GM10248 (cell line): ENCODE measurements at regions not wholly inside any gene's neighbourhood (a gene's known extent, or its start where the extent isn't known, plus 50 kb on each side); places are given as distances from the start of the nearest gene placed in this dataset.

Experiments
- CTCF ChIA-PET: fragments of 300-600 bp; sonication (Branson Sonifier 250); formaldehyde crosslinking; extraction: SDS; loops from one replicate; lab custom pipeline; 2021; ENCODE audit warnings: antibody characterized with exemption; lab: Yijun Ruan, JAX
- POLR2A ChIA-PET: fragments of 350-650 bp; sonication (Branson Sonifier 250); formaldehyde crosslinking; extraction: SDS; loops from one replicate; lab custom pipeline; 2020; ENCODE audit warnings: antibody characterized with exemption; lab: Yijun Ruan, JAX
- DNase-seq: peaks from one replicate; pipeline ENCODE4 v3.0.0; 2012; ENCODE audit errors: extremely low spot score
- TF ChIP-seq, protein P1 (sequence below): IDR thresholded peaks from 2 replicates; pipeline ENCODE4 v1.5.1; 2012; ENCODE audit warnings: mild to moderate bottlenecking, low read depth; ENCODE audit errors: extremely low read depth, missing control alignments, control extremely low read depth

DNA sequence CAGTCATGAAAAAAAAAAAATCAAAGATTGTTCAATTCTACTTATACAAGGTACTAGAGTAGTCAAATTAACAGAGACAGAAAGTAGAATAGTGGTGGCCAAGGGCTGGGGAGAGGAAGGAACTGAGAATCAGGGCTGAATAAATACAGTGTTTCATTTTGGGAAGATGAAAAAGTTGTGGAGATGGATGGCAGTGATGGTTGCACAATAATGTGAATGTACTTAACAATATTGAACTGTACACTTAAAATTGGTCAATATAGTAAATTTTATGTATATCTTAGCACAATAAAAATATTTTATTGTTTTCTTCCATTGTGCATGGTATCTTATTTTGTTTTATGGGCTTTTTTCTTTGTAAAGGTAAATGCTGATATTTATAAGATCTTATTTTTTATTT is 262.2 kb upstream of the AGTR1 start:
- POLR2A ChIA-PET = no interaction called here
- no peak for DNase-seq
- TF ChIP-seq, protein P1, sequence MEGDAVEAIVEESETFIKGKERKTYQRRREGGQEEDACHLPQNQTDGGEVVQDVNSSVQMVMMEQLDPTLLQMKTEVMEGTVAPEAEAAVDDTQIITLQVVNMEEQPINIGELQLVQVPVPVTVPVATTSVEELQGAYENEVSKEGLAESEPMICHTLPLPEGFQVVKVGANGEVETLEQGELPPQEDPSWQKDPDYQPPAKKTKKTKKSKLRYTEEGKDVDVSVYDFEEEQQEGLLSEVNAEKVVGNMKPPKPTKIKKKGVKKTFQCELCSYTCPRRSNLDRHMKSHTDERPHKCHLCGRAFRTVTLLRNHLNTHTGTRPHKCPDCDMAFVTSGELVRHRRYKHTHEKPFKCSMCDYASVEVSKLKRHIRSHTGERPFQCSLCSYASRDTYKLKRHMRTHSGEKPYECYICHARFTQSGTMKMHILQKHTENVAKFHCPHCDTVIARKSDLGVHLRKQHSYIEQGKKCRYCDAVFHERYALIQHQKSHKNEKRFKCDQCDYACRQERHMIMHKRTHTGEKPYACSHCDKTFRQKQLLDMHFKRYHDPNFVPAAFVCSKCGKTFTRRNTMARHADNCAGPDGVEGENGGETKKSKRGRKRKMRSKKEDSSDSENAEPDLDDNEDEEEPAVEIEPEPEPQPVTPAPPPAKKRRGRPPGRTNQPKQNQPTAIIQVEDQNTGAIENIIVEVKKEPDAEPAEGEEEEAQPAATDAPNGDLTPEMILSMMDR = no peak
- CTCF ChIA-PET = no interaction called here

DNA sequence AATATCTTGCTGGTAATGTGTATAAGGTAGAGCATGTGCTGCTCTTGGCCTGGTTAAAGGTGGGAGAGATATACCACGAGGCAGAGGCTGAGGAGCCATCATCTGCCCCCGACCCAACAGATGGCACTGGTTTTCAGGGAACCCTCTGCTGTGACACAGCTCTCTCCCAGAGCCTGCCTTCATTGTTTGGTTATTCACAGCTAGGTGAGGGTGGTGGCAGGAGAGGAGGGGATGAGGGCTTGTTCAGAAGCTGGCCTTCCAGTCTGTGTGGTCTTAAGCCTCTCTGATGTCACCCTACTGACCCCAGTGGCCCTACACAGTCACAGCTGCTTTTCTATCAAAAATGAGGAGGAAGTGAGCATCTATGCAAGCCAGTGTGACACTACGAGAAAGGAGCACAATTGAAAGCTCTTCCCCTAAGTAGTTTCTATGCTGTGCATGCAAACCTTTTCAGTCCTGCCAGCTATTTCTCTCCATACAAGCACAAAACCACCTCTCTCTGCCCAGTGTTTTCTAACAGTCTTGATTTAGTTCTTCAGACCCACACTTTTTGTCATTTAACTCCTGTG is 258.4 kb upstream of the AGTR1 start:
- POLR2A ChIA-PET = no interaction called here

DNA sequence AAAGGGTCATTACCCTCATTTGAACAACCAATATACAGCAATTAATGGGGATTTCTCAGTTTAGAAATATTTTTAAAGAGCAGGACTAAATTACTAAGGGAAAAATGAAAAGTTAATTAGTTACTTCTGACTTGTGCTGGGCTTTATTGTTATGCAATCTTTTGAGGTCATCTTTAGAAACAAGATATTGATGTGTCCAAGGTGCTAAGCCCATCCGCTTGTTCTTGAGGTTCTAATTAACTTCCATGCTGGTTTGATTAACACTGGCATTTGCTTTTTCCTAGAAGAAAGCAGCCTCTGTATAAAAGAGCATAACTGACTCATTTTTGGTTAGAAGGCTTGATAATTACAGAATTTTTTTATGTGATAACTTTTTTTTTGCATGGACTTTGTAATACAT is 256.5 kb upstream of the AGTR1 start:
- CTCF ChIA-PET = no interaction called here
- TF ChIP-seq, protein P1 = no peak
- DNase-seq = no peak
- POLR2A ChIA-PET = no interaction called here

More for the DNA sequence above, 258.4 kb upstream of the AGTR1 start:
- DNase-seq = no peak
- TF ChIP-seq, protein P1 = no peak
- CTCF ChIA-PET = no interaction called here

DNA sequence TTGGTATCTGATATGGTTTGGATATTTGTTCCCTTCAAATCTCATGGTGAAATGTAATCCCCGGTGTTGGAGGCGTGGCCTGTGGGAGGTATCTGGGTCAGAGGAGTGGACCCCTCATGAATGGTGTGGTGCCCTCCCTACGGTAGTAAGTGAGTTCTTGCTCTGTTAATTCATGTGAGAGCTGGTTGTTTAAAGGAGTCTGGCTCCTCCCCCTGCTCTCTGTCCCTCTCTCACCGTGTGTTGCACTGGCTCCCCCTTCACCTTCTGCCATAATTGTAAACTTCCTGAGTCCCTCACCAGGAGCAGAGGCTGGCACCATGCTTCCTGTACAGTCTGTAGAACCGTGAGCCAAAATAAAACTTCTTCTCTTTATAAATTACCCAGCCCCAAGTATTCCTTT is 246.9 kb upstream of the AGTR1 start:
- no peak for DNase-seq
- TF ChIP-seq, protein P1 = no peak
- ChIA-PET CTCF (no interaction called here), POLR2A (no interaction called here)

DNA sequence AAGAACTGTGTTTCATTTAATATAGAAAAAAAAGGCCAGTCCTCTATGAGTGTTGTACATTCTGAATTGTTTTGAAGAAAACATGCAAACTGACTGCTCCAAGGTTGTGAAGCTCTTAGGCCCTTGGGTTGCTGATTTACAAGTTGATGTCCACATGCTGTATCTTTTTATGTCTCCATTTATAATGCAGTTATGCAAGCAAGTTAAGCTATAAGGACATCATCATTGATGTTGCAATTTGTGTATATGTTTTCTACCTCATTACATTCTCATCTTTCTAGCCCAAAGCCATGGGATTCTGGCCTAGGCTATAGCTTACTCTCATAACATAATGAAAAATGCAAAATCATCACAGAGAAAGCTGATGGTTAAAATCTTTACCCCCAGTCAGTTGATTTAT is 245.7 kb upstream of the AGTR1 start:
- ChIA-PET CTCF (no interaction called here), POLR2A (no interaction called here)
- TF ChIP-seq, protein P1 = no peak
- DNase-seq = no peak

DNA sequence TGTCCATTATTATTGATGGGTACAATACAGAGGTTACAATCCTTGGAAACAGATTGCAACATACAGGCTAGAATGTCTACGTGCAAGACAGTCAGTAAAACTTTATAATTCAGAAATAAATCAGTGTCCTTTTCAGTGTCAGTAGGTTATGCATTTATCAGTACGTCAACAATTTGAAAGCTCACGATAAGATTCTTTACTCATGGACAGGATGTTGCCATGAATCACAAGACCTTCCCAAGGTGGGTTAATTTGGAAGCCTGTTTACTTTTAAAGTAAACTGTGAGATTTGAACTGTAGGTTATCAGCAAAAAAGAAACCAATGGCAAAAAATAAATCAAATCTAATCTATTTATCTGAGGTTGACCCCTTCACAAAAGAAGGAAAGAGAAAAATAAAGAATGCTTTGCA is 243.9 kb upstream of the AGTR1 start:
- TF ChIP-seq, protein P1 = no peak
- DNase-seq = no peak

DNA sequence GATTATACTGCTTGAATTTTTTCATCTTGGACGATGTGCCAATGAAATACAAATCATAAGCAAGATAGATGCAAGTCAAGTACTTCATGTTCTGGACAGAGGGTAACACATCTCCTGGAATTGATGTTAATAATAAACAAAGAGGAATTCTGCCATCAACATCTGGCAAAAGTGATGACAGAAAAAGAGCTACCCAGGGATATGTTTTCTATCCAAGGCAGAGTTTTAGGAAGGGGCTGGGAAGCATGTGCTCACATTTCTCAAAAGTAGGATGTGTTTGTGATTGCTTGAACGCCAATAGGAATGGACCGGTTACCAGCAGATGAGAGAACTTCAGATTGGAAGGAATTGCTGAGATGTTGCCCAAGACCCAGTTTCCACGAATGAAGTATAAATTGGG is 242.6 kb upstream of the AGTR1 start:
- ChIA-PET POLR2A (no interaction called here), CTCF (no interaction called here)
- TF ChIP-seq, protein P1 = no peak
- no peak for DNase-seq

More for the DNA sequence above, 243.9 kb upstream of the AGTR1 start:
- CTCF ChIA-PET = no interaction called here
- POLR2A ChIA-PET = no interaction called here
